ENCODE measurements at regions not wholly inside any gene's neighbourhood (a gene's known extent, or its start where the extent isn't known, plus 50 kb on each side); places are given as distances from the start of the nearest gene placed in this dataset.

DNA sequence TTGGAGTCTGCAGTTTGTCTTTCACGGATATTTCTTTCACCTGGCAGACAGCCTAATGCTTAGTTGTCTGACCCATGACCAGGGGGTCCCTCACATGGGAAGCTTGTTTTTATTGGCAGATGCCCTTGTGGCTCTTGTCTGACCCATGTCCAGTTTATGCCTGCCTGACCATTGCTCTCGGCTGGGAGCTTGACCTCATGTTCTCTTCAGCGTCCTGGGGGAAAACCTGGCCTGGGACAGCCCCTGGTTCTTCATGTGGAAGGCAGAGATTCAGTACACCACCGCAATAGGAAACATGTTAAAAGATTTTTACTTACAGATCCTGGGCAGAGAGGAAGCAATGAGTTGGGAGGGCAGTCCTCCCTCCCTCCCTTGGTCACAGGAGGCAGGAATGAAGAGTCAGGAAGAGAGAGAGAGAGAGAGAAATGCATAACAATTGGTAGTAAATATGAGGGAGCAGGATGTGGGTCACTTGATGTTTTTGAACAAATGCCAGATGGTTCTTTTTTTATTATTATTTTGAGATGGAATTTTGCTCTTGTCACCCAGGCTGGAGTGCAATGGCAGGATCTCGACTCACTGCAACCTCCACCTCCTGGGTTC is 302.7 kb upstream of the MYOCD start:
- ChIA-PET CTCF (no interaction called here), POLR2A (no interaction called here)
- Mint-ChIP-seq H3K4me3 (no peak overlapping the region), H3K36me3 (ENCODE audit: low read depth) (no peaks in the 10 kb centered on the region), H3K9me3 (peaks cover 18% of the 10 kb centered on the region), H3K27me3 (no peaks in the 10 kb centered on the region), H3K4me1 (no peaks in the 10 kb centered on the region), H3K27ac (no peak overlapping the region)
- DNase-seq = no peak

DNA sequence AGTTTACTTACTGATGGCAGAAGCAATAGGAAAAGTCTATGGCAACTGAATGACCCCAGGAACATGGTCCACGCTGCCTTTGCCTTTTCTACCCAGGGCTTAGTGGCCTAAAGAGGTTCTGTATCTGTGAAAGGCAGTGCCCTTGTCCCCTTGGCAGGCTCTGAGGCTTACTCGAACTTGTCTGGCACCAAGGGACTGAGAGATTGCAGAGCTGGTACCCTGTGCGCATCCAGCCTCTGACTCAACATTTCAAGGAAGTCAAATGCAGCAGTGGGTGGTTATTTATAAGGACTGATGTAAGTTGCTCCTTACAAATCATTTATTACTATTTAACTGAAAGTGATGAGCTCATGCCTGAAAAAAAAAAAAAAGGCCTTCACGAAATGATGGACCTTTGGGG is 299.9 kb upstream of the MYOCD start:
- ChIA-PET POLR2A (no interaction called here), CTCF (no interaction called here)
- Mint-ChIP-seq H3K4me1 (no peaks in the 10 kb centered on the region), H3K4me3 (no peak overlapping the region), H3K27me3 (no peaks in the 10 kb centered on the region), H3K27ac (no peak overlapping the region), H3K9me3 (peaks cover 19% of the 10 kb centered on the region), H3K36me3 (ENCODE audit: low read depth) (no peaks in the 10 kb centered on the region)
- no peak for DNase-seq

DNA sequence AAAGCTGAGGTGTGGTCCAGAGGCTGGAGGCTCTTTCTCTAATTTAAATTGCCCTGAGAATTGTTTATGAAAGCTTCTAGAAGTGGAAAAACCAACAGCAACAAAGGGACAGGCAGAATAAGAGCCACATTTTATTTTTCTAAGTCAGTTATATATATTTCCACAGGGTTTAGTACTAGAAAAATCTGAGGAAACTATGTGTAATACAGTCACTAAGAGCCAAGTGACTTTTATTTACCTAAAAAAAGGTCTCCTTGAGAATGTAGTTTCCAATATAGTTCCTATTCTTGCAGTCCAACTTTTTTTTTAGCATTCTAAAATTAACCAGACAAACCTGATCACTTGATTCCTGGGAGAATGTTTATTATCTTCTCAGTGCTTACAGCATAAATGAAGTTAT is 296.6 kb upstream of the MYOCD start:
- ChIA-PET POLR2A (no interaction called here), CTCF (no interaction called here)
- no peaks in the 10 kb centered on the region for H3K4me1 Mint-ChIP-seq
- H3K9me3 Mint-ChIP-seq = peaks cover 7% of the 10 kb centered on the region
- no peak for DNase-seq
- H3K27ac Mint-ChIP-seq = no peak overlapping the region
- no peaks in the 10 kb centered on the region for H3K36me3 Mint-ChIP-seq (ENCODE audit: low read depth)
- H3K4me3 Mint-ChIP-seq = no peak overlapping the region
- no peaks in the 10 kb centered on the region for H3K27me3 Mint-ChIP-seq

DNA sequence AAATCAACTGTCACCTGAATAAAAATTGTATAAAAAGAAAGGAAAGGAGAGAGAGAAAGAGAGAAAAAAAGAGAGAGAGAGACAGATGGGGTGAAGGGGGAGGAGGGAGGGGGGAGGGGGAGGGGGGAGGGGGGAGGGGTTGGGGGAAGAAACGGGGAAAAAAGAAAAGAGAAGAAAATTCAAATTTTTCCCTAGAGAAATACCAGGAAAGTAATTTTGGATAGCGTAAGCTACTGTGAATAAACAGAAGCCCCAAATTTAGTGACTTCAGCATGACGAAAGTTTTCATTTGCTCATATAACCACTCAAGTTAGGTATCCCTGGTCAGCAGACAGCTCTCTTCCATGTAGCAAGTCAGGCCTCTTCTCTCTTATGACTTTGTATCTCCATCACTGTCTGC is 289.4 kb upstream of the MYOCD start:
- Mint-ChIP-seq H3K4me3 (no peak overlapping the region), H3K27me3 (no peaks in the 10 kb centered on the region), H3K36me3 (ENCODE audit: low read depth) (no peaks in the 10 kb centered on the region), H3K4me1 (no peaks in the 10 kb centered on the region), H3K27ac (no peak overlapping the region), H3K9me3 (peaks cover 2% of the 10 kb centered on the region)
- POLR2A ChIA-PET = no interaction called here
- CTCF ChIA-PET = no interaction called here
- DNase-seq = no peak

DNA sequence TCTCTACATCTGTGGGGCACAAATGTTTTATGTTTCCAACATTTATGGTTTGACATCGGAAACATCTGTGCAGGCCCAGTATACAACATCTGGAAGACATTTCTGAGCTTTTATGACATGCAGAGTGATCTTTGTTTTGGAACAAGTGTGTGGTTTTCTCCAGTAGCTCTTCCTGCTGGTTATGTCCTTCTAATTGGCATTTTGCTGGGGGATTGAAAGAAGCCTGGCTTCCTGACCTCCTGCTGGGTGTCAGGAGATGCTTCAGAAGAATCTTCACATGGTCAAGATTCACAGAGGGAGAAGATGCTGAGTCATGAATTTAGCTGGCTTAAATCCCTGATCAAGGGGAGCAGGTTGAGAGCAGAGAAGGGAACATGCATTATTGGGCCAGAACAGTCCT is 279.5 kb upstream of the MYOCD start:
- Mint-ChIP-seq H3K4me3 (no peak overlapping the region), H3K36me3 (ENCODE audit: low read depth) (no peaks in the 10 kb centered on the region), H3K27me3 (no peaks in the 10 kb centered on the region), H3K4me1 (no peaks in the 10 kb centered on the region), H3K27ac (no peak overlapping the region), H3K9me3 (peaks cover 9% of the 10 kb centered on the region)
- ChIA-PET CTCF (no interaction called here), POLR2A (no interaction called here)
- no peak for DNase-seq

DNA sequence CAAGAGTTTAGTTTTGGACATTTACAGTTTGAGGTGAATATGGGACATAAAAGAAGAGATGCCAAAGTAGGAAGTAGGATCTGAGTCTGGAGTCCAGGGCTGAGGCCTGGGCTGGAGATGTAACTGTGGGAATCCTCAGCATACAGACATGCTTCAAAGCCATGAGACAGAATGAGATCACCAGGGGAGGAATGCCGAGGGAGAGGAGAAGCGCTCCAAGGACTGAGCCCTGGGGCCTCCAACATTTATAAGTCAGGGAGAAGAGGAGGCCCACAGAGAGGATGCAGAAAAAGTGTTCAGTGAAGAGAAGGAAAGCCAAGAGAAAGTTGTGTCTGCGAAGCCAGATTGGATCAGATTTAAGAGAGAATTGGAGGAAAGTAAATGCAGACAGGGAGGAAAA is 277.5 kb upstream of the MYOCD start:
- H3K9me3 Mint-ChIP-seq = peaks cover 4% of the 10 kb centered on the region
- H3K27me3 Mint-ChIP-seq = no peaks in the 10 kb centered on the region
- ChIA-PET POLR2A (no interaction called here), CTCF (no interaction called here)
- H3K36me3 Mint-ChIP-seq (ENCODE audit: low read depth) = no peaks in the 10 kb centered on the region
- no peaks in the 10 kb centered on the region for H3K4me1 Mint-ChIP-seq
- H3K27ac Mint-ChIP-seq = no peak overlapping the region
- no peak overlapping the region for H3K4me3 Mint-ChIP-seq
- DNase-seq = no peak

DNA sequence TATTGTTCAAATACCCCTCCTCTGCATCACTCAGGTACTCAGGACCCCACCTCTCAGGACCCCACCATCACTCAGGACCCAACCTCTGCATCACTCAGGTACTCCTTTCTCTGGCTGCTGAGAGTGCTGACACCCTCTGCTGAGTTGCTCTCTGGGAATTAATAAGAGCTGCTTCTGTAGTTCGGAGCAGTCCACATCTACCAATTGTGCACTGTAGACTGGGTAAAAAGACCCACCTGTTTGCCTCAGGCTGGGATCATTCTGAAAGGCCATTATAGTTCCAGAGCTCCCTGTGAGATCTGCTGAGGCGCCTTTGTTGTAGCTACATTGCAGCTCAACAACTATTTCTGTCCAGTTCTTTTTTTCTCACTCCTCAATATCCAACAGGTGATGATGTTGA is 276.3 kb upstream of the MYOCD start:
- POLR2A ChIA-PET = no interaction called here
- no peak for DNase-seq
- Mint-ChIP-seq H3K36me3 (ENCODE audit: low read depth) (no peaks in the 10 kb centered on the region), H3K4me3 (no peak overlapping the region), H3K27ac (no peak overlapping the region), H3K4me1 (no peaks in the 10 kb centered on the region), H3K27me3 (no peaks in the 10 kb centered on the region), H3K9me3 (peaks cover 2% of the 10 kb centered on the region)
- CTCF ChIA-PET = no interaction called here

DNA sequence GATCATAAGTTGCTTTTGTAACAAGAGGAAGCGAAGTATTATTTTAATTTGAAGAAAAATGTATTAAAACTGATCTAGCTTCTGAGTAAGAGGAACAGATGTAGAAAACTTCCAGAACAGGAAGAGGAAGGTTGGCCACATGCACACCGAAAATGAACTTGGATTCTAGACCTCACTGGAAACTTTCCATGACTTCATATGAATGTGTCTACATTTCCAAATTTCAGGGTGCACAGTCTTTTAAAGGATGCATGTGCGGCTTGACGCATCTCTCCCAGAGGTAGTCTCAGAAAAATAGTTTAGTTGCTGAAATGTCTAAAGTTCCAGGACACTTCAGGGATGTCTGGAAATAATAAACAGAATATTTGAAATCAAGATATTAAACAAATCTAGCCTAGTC is 275.1 kb upstream of the MYOCD start:
- Mint-ChIP-seq H3K27me3 (no peaks in the 10 kb centered on the region), H3K36me3 (ENCODE audit: low read depth) (no peaks in the 10 kb centered on the region), H3K27ac (no peak overlapping the region), H3K4me1 (no peaks in the 10 kb centered on the region), H3K9me3 (peaks cover 2% of the 10 kb centered on the region), H3K4me3 (no peak overlapping the region)
- ChIA-PET CTCF (no interaction called here), POLR2A (no interaction called here)
- DNase-seq = no peak

DNA sequence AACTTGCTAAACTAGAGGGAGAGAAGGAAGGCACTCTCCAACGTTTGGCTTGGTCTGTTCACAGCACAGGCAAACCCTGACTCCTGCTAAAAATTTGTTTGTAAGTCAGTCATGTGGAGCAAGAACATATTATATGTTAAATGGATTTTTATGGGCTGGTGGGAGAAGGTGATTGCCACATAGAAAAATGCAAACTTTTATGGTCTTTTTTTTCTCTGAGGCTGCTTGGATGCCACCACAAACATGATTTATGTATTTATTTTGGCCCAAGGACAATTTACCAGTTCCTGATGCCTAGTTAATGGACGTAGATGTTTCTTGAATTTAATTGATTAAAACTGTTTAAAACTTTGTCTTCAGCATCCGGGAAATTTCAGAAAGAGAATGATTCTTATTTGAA is 274.2 kb upstream of the MYOCD start:
- no peaks in the 10 kb centered on the region for H3K4me1 Mint-ChIP-seq
- ChIA-PET POLR2A (no interaction called here), CTCF (no interaction called here)
- peaks cover 6% of the 10 kb centered on the region for H3K9me3 Mint-ChIP-seq
- no peak overlapping the region for H3K4me3 Mint-ChIP-seq
- no peak overlapping the region for H3K27ac Mint-ChIP-seq
- H3K27me3 Mint-ChIP-seq = no peaks in the 10 kb centered on the region
- no peak for DNase-seq
- no peaks in the 10 kb centered on the region for H3K36me3 Mint-ChIP-seq (ENCODE audit: low read depth)

DNA sequence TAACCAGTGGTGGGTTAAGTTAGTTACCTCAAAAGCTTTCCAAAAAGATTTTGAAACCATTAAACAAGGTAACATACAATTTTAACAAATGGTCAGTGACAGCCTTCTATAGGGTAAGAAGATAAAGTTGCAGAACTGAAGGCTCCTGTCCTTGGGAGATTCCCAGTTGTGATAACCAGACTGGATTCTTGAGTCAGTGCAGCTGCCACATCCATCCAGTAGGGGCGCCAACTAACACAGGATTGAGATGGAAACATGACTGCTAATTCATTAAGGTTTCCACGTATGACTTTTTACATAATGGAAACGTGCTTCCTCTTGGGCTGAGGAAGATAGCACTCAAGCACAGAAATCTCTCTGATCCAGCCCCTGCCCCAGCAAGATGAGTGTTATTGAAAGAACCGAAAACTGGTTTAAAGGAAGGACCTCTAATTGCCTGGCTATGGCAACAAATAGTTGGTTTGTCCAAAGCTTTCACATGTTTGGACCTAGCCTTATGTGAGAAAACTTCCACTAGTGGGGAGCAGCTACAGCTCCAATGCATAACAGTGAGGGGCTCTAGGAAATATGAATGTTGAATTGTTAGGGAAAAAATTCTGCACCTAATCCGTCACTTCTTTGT is 269.8 kb upstream of the MYOCD start:
- ChIA-PET POLR2A (no interaction called here), CTCF (no interaction called here)
- Mint-ChIP-seq H3K4me3 (no peak overlapping the region), H3K4me1 (no peaks in the 10 kb centered on the region), H3K9me3 (peaks cover 11% of the 10 kb centered on the region), H3K36me3 (ENCODE audit: low read depth) (no peaks in the 10 kb centered on the region), H3K27me3 (no peaks in the 10 kb centered on the region), H3K27ac (no peak overlapping the region)
- DNase-seq = no peak

DNA sequence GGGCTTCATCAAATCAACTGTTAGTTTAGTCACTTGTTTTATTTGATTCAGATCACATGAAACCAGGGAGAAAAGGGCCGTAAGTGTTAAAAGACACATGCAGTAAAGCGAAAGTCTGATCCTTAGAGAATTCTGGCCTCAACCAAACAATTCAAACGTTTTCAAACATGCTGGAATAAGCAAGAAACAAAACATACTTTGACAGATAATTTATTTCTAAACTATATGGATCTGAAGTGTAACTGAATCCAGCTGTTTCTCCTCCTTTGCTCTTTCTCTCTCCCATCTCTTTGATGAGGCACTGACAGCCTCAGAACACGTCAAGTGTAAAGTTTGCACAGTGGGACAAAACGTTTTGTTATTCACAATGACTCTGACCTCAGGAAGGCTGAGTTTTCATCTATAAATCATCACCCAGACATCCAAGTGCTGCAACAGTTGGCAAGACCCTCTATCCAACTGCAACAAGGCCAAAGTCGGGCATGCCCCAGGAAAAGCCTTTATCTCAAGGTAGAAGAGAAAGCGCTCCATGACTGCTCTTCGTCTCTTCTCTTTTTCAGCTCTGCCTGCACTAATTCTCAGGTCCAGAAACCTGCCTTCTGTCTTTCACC is 267.1 kb upstream of the MYOCD start:
- DNase-seq = no peak
- CTCF ChIA-PET = no interaction called here
- Mint-ChIP-seq H3K4me3 (no peak overlapping the region), H3K27me3 (no peaks in the 10 kb centered on the region), H3K27ac (no peak overlapping the region), H3K9me3 (peaks cover 11% of the 10 kb centered on the region), H3K4me1 (no peaks in the 10 kb centered on the region), H3K36me3 (ENCODE audit: low read depth) (no peaks in the 10 kb centered on the region)
- POLR2A ChIA-PET = no interaction called here

DNA sequence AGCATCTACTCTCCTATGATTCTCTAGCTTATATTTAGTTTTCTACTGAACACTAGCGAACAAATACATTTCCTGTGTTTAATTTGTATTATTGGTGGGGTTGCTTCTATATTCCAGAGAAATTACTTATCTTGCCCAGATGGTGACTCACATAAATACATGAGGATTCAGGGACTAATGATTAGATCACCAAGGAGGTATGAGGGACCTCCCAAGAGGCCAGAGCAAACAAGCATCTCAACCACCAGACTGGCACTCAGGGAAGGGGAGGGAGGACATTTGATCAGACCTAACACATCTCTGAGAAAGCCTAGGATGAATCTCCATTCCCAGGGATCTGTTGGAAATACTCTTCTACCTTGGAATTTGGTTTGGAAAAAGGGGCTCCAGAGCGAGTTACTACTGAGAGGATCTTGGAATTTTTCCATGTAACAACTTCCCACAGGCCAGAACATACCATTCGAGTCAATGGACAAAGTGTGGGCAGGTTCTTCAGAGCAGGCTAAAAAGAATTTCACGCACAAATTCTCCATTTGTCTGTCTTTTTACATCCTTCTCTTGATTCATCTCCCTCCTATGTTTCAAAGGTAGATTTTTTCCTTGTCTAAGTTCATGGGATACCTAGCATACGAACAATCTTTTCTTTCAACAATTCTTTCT is 262.6 kb upstream of the MYOCD start:
- POLR2A ChIA-PET = no interaction called here
- CTCF ChIA-PET = no interaction called here
- H3K4me3 Mint-ChIP-seq = no peak overlapping the region

DNA sequence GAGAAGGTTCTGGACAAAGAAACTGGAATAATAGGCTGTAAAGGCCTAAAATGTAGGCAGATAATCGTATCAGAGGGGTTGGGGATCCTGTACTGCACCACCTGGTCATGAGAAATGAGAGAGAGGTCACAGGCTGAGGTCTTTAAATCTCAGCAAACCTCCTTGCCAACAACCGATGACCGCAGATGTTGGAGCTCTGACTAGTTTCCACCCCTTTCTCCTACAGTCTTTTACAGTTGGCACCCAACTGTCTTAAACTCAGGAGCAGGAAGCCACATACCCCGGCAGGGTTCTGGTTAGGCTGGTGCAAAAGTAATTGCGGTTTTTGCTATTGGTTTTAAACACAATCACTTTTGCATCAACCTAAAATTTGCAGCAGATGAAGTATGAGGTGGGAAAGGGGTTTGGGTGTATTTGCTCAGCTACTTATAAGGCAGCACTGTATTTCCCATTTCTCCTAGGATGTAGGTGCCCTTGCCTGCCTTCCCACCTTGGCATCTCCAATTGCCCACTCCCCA is 261.8 kb upstream of the MYOCD start:
- Mint-ChIP-seq H3K27ac (no peak overlapping the region), H3K9me3 (peaks cover 2% of the 10 kb centered on the region), H3K27me3 (no peaks in the 10 kb centered on the region), H3K36me3 (ENCODE audit: low read depth) (no peaks in the 10 kb centered on the region), H3K4me1 (no peaks in the 10 kb centered on the region), H3K4me3 (no peak overlapping the region)
- ChIA-PET POLR2A (no interaction called here), CTCF (no interaction called here)
- no peak for DNase-seq

More for the DNA sequence above, 262.6 kb upstream of the MYOCD start:
- Mint-ChIP-seq H3K9me3 (peaks cover 4% of the 10 kb centered on the region), H3K27me3 (no peaks in the 10 kb centered on the region), H3K27ac (no peak overlapping the region), H3K4me1 (no peaks in the 10 kb centered on the region), H3K36me3 (ENCODE audit: low read depth) (no peaks in the 10 kb centered on the region)
- DNase-seq = no peak

Measured in activated CD4-positive, alpha-beta memory T cell treated with anti-CD3 and anti-CD28 coated beads, Interleukin-2, amount 10 ng/mL, durations not matched to agents 7 days and 5 days (primary cell).